HG03039 (cell line): ENCODE measurements at regions not wholly inside any gene's neighbourhood (a gene's known extent, or its start where the extent isn't known, plus 50 kb on each side); places are given as distances from the start of the nearest gene placed in this dataset.

Experiments used
- ATAC-seq: cut with Tn5 transposase; IDR thresholded peaks from one replicate; pipeline ENCODE4 v1.9.1; 2021; ENCODE audit warnings: mild to moderate bottlenecking, moderate library complexity; ENCODE audit not compliant: unreplicated experiment

DNA sequence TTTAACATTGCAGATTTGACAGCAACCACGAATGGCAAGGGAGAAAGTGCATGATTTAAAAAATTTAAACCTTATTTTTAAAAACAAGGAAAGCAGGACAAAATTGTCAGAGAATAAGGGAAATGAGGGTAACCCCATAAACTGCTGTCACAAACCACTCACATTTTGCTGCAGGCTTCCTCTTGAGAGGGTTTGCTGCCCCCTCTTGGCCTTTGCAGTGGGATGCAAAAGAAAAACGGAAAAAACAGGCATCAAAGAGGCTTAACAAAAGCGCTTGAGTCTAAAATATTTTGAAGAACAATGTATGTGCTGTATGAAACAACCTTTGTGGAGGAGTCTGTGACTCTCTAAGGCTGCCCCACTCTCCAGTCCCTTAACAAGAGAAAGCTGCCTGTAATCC, 91.6 kb downstream of the TMX3 start:
- no peak for ATAC-seq

DNA sequence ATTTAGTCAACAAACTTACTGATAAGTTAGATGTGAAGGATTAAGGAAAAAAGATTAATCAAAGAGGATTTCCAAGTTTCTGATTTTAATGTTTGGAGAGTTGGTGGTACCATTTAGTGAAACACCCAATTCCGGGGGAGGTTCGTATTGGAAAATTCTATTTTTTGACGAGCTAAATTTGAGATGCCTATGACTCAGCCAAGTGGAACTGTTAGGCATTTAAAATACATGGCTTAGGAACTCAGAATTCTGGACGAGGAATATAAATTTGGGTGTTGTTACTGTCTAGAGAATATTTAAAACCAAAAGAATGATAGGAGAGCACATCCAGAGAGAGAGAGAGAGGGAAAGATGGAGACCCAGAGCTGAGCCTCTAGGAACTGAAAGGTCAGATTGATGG, 103.6 kb downstream of the TMX3 start:
- no peak for ATAC-seq

DNA sequence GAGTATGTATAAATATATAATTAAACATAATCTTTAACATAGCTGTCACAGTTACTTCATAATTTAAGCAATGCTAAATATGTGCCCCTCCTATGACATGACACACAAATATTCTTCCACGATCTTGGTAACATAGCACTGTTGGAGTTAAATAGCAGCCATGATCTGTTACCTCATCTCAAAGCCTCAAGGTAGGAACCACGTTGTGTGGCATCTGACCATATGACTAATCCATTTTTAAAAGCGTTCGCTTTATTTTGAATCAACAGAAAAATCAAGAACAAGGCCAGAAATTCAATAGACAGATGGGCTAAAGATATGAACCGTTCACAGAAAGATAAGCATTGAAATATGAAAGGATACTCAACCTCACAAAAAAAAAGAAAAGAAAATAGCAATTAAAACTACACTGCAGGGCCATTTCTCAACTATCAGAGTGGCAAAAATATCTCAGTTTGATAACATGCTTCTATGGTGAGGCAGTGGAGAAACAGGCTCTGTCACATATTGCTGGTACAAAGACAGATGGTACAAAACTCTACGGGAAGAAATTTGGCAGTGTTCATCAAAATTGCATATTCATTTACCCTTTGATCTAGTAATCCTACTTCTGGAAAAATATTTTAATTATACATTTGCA, 105.9 kb downstream of the TMX3 start:
- ATAC-seq = no peak

- ATAC-seq = no peak
Observed at GRCh38 chr18:68607852-68608251, 107.1 kb downstream of the TMX3 start.

GRCh38 chr18:68604256-68604655, 110.7 kb downstream of the TMX3 start:
- no peak for ATAC-seq

DNA sequence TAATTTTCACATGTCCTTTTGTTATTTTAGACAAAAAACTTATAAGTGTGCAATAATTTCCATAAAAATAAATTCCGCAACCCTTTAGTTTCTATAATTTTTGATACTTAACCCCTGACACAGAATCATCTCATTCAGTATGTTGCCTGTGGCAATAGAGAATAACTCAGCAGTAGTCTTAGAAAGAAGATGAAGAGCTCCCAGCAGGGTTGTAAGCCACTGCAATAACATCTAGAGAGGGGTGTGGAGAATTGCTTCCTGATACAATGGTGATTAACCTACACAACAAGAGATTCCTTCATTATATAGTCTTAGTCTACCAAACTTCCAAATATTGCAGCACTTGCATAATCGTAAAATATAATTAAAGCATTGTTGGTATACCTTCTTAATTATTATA, 118.9 kb downstream of the TMX3 start:
- ATAC-seq = no peak

DNA sequence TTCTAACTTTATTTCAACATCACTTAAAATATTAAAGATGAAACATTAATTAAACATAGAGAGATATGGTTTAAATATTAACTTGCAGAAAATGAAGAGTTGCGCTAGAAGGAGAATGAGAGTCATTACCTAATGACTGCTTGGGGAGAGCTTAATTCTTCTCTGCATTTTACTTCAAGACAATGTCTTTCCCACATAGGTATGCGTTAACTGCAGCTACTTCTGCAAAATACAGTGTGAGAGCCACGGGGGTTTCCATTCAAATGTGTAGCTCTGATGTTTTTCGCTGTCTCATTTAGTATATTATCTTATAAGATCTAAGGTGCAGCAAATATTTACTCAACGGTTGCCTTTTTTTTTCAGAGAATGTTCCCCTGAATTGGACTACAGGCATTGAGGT, 126.7 kb downstream of the TMX3 start:
- ATAC-seq = no peak

DNA sequence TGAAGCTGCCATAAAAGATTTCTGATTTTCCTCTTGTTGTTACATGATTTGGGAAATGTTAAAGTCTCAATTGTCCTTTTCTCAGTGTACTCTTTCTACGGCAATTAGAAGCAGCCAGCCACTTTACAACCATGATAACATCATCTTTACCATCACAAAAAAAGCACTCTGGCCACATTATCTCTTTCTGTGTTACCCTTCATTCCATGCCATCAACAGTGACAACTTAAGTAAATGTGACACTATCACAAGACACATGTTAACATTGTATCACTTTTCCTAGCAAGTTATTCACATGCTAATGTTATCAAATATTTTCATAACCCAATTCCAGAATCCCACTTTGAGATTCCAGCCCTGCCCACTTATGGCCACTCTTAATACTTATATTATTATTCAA, 131.2 kb downstream of the TMX3 start:
- ATAC-seq = no peak

DNA sequence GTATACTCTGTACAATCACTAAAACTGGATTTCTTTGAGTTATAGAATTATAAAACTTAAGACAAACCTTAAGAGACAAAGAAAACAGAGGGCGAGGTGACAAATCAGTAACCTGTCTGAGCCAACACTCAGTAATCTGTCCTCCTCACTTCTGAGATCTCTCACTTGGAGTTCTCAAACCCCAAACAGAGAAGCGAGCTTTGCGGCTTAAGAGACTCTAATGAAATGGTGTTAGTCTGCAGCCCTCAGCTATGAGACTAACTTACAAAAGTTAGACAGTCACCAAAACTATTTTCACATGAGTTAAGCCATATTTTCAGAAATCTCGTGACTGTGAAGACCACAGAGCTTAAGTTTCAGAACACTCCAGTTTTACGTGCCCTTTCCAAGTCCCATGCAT, 140.6 kb downstream of the TMX3 start:
- ATAC-seq = no peak

- no peak for ATAC-seq
Observed at GRCh38 chr18:68569936-68570335, 145.0 kb downstream of the TMX3 start.

DNA sequence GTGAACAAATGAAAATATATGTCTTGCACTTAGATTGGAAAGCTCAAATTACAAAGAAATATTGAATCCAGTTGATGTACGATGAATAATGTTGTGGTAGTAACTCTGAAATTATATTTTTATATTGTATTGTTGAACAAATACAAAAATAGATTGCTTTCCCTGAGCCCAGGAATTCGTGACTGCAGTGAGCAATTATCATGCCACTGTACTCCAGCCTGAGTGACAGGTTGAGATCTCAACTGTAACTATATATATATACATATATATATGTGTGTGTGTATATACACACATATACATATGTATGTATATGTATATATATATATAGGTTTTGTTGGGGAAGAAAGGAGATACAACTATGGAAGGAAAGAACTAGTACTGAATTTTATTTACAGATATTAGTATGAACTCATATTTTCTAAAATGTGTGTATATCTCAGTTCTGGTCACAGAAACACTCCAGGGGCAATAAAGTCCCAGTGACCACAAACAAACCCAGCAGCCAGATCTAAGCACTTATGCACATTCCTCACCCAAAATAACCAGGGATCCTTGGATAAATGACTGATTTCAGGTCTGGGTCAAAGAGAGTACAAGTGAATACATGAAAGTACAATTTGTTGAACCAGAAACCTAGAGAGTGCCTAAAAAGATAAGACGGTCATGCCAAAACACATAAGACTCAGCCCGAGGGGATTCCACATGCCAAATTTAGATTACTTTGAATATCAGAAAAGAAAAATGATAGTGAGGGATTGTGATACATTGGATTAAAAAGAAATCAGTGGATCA, 146.3 kb downstream of the TMX3 start:
- no peak for ATAC-seq

DNA sequence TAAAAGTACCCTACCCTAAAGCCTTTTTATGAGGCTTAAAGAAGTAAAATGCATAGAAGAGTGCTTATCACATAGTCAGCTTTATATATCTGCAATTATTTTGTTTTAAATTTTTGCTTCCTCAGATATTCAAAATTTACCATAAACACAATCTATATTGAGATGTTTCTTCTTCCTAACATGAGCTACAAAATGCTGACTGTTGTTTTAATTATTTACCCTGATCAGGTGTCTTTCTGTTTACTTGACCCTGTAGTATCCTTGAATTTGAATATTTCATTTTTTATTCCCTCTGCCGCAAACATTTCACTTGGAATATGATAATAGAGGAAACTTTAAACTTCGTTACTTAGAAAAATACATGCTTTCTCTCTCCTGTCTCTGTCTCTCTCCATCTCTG, 147.9 kb downstream of the TMX3 start:
- no peak for ATAC-seq

DNA sequence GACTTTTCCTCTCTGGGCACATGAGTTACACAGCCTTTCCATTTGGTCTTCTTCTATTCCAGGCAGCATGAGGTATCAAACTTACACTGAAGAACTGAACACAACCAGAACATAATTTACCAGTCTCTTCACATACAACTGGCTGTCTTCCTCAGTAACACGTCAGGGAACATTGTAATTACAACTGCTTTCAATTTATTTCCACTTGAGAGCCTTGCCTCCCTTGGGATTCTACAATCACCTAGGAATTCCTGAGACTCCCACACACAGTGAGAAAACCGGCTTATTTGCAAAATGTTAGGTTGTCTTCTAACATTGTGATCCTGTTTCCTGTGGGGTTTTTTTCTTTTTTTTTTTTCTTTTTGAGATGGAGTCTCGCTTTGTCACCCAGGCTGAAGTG, 149.9 kb downstream of the TMX3 start:
- ATAC-seq = no peak

GRCh38 chr18:68564351-68564750, 150.6 kb downstream of the TMX3 start:
- no peak for ATAC-seq

DNA sequence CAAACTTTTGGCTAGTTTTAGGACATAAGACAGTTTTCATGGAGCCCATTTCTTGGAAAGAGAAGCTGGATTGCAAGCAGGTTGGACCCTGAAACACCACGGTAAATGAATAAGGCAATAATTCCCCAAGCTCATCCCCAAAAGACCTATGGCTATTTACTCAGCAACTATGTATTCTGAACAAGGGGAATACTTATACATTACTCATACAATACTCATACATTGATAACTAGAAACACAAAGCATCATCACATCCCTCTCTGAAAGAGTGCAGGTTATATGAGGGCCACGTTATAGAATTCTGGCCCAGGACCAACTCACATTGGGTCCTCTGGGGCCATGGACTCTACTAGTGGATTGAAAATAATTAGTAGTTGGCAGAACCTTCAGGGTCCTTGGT, 154.8 kb downstream of the TMX3 start:
- no peak for ATAC-seq

GRCh38 chr18:68557183-68557582, 157.7 kb downstream of the TMX3 start:
- no peak for ATAC-seq

- no peak for ATAC-seq
Observed at GRCh38 chr18:68555879-68556301, 159.0 kb downstream of the TMX3 start.

DNA sequence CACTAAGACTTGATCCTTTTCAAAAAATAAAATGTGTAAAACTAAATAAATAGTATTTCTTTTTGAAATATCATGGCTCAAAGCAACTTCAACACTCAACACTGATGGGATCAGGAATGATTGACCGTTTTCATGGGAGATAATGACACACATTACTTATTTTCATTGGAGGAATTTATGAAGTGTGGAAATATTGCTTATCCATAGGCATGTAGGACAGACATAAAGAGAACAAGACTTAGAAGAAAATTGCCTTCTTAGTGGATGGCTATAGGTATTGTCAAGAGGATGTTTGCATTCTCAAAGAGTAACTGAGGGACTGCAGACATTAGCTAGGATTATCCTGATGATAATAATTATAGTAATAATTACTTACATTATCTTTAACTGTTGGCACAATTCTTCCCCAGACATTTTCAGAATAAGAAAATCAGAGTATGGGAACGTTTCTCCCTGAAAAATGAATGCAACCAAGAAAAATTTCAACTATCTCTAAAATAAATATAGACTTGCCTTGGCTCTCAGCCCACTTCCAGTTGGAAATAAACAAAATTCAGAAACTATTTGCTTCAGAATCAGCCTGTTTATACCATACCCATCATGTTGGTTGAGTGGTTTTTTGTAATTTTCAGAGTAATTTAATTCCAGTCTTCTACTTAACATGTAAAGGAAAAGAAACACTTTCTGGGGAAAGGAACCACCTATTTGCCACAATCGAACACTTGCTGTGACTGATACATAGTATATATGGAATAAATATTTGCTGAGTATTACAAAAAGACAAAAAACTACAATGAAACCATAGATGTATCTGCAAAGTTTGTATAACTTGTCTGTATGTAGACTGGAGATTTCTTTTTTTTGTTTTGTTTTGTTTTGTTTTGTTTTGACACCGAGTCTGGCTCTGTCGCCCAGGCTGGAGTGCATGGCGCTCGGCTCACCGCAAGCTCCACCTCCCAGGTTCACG, 165.7 kb downstream of the TMX3 start:
- ATAC-seq = no peak

DNA sequence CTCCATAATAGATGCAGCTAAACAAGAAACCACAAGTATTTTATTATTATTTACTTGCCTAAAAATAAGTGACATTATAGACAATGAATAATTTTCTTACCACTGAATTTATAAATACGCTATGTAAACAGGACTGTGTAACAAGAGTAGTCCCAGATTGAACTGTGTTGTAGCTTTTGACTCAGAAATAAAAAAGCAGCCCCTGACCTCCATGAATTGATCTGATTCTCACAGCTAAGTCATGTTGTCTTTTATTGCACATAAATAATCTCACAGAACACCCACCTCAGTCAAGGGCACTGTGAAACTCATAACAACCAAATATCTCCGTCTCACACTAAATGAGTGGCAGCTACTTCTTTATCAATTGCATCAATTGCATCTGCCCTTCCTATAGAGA, 171.6 kb downstream of the TMX3 start:
- no peak for ATAC-seq

GRCh38 chr18:68542846-68543245, 172.1 kb downstream of the TMX3 start:
- no peak for ATAC-seq

DNA sequence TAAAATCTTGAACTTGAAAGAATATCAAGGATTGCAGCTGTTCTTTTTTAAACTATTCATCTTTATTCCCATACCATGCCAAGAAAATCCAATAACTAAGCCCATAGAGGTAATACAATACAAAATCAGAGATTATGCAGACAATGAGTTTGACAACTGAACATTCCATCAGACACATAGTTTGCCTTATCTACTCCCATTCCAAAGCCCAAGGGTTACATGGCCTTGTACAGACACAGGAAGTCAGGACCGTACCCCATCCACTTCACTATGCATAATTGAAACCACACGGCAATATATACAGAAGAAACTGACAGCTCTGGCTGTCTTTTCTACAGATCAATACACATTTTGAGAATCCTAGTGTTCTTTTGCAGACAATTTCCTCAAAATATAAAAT, 181.3 kb downstream of the TMX3 start:
- no peak for ATAC-seq
